Ishikawa (cell line): ENCODE measurements at regions not wholly inside any gene's neighbourhood (a gene's known extent, or its start where the extent isn't known, plus 50 kb on each side); places are given as distances from the start of the nearest gene placed in this dataset.

Experiments used
- CEBPB ChIP-seq: IDR thresholded peaks from 2 replicates; pipeline ENCODE4 v1.6.1; 2012
- CREB1 ChIP-seq: IDR thresholded peaks from 2 replicates; pipeline ENCODE4 v1.6.1; 2012; ENCODE audit warnings: low read depth
- EGR1 ChIP-seq: IDR thresholded peaks from 2 replicates; pipeline ENCODE4 v1.6.1; 2012
- EP300 ChIP-seq: IDR thresholded peaks from 2 replicates; pipeline ENCODE4 v1.6.1; 2012; ENCODE audit warnings: borderline replicate concordance
- FOXM1 ChIP-seq: IDR thresholded peaks from 2 replicates; pipeline ENCODE4 v1.6.1; 2012; ENCODE audit warnings: low read depth, borderline replicate concordance
- NFIC ChIP-seq: IDR thresholded peaks from 2 replicates; pipeline ENCODE4 v1.6.1; 2012
- RAD21 ChIP-seq: IDR thresholded peaks from 2 replicates; pipeline ENCODE4 v1.6.1; 2012; ENCODE audit warnings: low read depth
- REST ChIP-seq: IDR thresholded peaks from 2 replicates; pipeline ENCODE4 v1.6.1; 2012; ENCODE audit warnings: low read depth, mild to moderate bottlenecking
- TAF1 ChIP-seq: IDR thresholded peaks from 2 replicates; pipeline ENCODE4 v1.6.1; 2012; ENCODE audit warnings: low read depth, mild to moderate bottlenecking
- TCF12 ChIP-seq: IDR thresholded peaks from 2 replicates; pipeline ENCODE4 v1.6.1; 2012; ENCODE audit warnings: low read depth
- TEAD4 ChIP-seq: IDR thresholded peaks from 2 replicates; pipeline ENCODE4 v1.6.1; 2012
- USF1 ChIP-seq: IDR thresholded peaks from 2 replicates; pipeline ENCODE4 v1.6.1; 2012
- YY1 ChIP-seq: IDR thresholded peaks from 2 replicates; pipeline ENCODE4 v1.6.1; 2012; ENCODE audit warnings: low read depth
- ZBTB7A ChIP-seq: IDR thresholded peaks from 2 replicates; pipeline ENCODE4 v1.6.1; 2012; ENCODE audit warnings: low read depth
- TF ChIP-seq, protein P1 (sequence below): IDR thresholded peaks from 2 replicates; pipeline ENCODE4 v1.6.1; 2012

- TF ChIP-seq YY1, result no peak
- TF ChIP-seq TCF12, result no peak
- no peak for TF ChIP-seq EP300
- TF ChIP-seq, protein P1, sequence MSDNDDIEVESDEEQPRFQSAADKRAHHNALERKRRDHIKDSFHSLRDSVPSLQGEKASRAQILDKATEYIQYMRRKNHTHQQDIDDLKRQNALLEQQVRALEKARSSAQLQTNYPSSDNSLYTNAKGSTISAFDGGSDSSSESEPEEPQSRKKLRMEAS, result no peak
- no peak for TF ChIP-seq USF1
- no peak for TF ChIP-seq CEBPB
- no peak for TF ChIP-seq ZBTB7A
- no peak for TF ChIP-seq FOXM1
- TF ChIP-seq TAF1, result no peak
- no peak for TF ChIP-seq EGR1
- TF ChIP-seq CREB1, result no peak
- no peak for TF ChIP-seq NFIC
- TF ChIP-seq REST, result no peak
- no peak for TF ChIP-seq RAD21
- no peak for TF ChIP-seq TEAD4
These were observed 80.5 kb upstream of the HPCAL1 start for GRCh38 chr2:10221976-10222870.

DNA sequence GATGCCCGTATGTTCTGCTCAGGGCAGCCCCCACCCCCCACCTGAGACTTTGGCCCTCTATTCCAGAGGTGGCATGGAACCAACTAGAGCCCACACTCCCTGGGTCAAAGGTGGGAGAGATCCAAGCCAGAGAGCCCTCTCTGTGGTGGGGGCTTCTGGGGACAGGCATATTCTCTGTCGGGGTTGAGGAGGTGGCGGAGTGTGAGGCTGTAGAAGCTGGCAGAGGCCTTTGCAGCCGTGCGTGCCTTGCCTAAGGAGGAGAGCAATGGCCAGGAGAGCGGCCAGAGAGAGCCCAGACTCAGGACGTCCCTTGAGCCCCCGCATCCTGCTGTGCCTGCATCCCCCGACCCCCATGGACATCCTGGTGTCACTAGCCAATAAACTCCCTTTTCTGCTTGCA lies 79.2 kb upstream of the HPCAL1 start:
- TF ChIP-seq CREB1, result no peak

DNA sequence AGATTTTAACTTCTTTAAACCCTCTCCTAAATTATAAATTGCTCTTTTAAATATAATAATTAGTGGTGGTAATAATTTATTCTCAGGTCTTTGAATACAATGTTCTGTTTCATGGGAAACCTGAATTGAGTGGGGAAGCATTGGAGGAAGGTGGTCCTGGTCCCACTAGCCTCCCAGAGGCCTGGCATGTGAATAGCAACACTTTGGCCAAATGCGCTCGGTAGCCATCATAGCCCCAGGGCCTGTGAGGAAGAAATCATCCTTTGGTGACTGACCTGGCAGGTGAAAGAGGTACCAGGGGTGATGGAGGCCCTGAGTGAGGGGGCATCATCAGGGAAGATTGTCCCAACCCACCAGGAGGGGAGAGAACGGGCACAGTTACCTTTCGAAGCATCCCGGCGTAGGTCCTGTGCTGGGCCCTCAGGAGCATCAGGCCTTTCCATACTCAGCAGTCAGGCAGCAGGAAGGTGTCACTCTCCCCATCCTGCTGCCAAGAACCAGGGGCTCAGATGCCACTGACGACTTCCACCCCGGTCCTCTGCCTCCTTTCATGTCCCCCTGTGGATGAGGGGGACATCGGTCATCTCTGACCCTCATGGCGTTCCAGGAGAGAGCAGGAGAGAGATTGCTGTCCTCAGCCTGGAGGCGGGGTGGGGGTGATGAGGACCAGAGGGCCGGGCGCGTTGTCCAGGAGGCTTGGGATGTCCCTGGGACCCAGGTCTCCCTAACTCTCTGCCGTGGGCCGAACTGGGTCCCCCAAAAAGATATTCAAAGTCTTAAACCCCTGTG lies 78.6 kb upstream of the HPCAL1 start:
- no peak for TF ChIP-seq ZBTB7A
- TF ChIP-seq TEAD4, result no peak
- TF ChIP-seq EGR1, result no peak
- no peak for TF ChIP-seq FOXM1
- TF ChIP-seq NFIC, result no peak
- TF ChIP-seq, protein P1, result no peak
- no peak for TF ChIP-seq CEBPB
- TF ChIP-seq USF1, result no peak
- TF ChIP-seq RAD21, result no peak
- no peak for TF ChIP-seq YY1
- TF ChIP-seq EP300, result no peak
- TF ChIP-seq TAF1, result no peak
- no peak for TF ChIP-seq CREB1
- TF ChIP-seq REST, result no peak
- TF ChIP-seq TCF12, result no peak

- no peak for TF ChIP-seq RAD21
- TF ChIP-seq ZBTB7A, result no peak
- TF ChIP-seq YY1, result no peak
- no peak for TF ChIP-seq EGR1
- TF ChIP-seq EP300, result no peak
- TF ChIP-seq TEAD4, result no peak
These were observed 78.0 kb upstream of the HPCAL1 start for GRCh38 chr2:10224734-10225133.

GRCh38 chr2:10225291-10226037 lies 77.2 kb upstream of the HPCAL1 start:
- TF ChIP-seq REST, result no peak
- no peak for TF ChIP-seq CREB1
- TF ChIP-seq TCF12, result no peak
